GM21515 (cell line): ENCODE measurements at regions not wholly inside any gene's neighbourhood (a gene's known extent, or its start where the extent isn't known, plus 50 kb on each side); places are given as distances from the start of the nearest gene placed in this dataset.

Experiments
- ATAC-seq: cut with Tn5 transposase; IDR thresholded peaks from one replicate; pipeline ENCODE4 v1.9.1; 2021; ENCODE audit not compliant: unreplicated experiment

GRCh38 chr5:164332349-164333196 is 827.2 kb downstream of the MAT2B start:
- ATAC-seq, result no peak

- ATAC-seq, result no peak
Observed at GRCh38 chr5:164335837-164336236, 830.4 kb downstream of the MAT2B start.

GRCh38 chr5:164336276-164336675 is 830.9 kb downstream of the MAT2B start:
- no peak for ATAC-seq

GRCh38 chr5:164336906-164337305 is 831.5 kb downstream of the MAT2B start:
- ATAC-seq, result no peak

GRCh38 chr5:164341056-164341619 is 835.7 kb downstream of the MAT2B start:
- no peak for ATAC-seq

- no peak for ATAC-seq
Observed at GRCh38 chr5:164345173-164345849, 839.9 kb downstream of the MAT2B start.

- no peak for ATAC-seq
Observed at GRCh38 chr5:164345853-164346252, 840.4 kb downstream of the MAT2B start.

GRCh38 chr5:164346785-164347630 is 841.6 kb downstream of the MAT2B start:
- ATAC-seq, result no peak

- no peak for ATAC-seq
Observed at GRCh38 chr5:164350236-164350635, 844.8 kb downstream of the MAT2B start.

GRCh38 chr5:164351245-164351834 is 845.9 kb downstream of the MAT2B start:
- ATAC-seq, result no peak

- no peak for ATAC-seq
Observed at GRCh38 chr5:164352695-164353094, 847.3 kb downstream of the MAT2B start.

GRCh38 chr5:164353155-164353554 is 847.7 kb downstream of the MAT2B start:
- no peak for ATAC-seq

GRCh38 chr5:164354139-164354751 is 848.8 kb downstream of the MAT2B start:
- no peak for ATAC-seq

GRCh38 chr5:164355267-164355830 is 849.9 kb downstream of the MAT2B start:
- ATAC-seq, result no peak

GRCh38 chr5:164356790-164357189 is 851.4 kb downstream of the MAT2B start:
- ATAC-seq, result no peak

GRCh38 chr5:164357395-164358033 is 852.1 kb downstream of the MAT2B start:
- no peak for ATAC-seq

GRCh38 chr5:164358531-164359259 is 853.3 kb downstream of the MAT2B start:
- no peak for ATAC-seq

GRCh38 chr5:164359260-164360255 is 854.1 kb downstream of the MAT2B start:
- ATAC-seq, result no peak
